ENCODE measurements at regions not wholly inside any gene's neighbourhood (a gene's known extent, or its start where the extent isn't known, plus 50 kb on each side); places are given as distances from the start of the nearest gene placed in this dataset.

- H3K9me3 ChIP-seq (ENCODE audit: control insufficient read depth in 2 of 2, insufficient read depth in 1 of 2, low read length in 1 of 2), result no peaks in the 10 kb centered on the region
- H3K4me3 ChIP-seq (ENCODE audit: low read length in 2 of 2), result no peak overlapping the region
- no peak overlapping the region for H3K27ac ChIP-seq (ENCODE audit: low read depth in 1 of 2, low read length in 1 of 2)
- no peaks in the 10 kb centered on the region for H3K27me3 ChIP-seq (ENCODE audit: control insufficient read depth in 2 of 2, insufficient read depth in 1 of 2, low read length in 1 of 2)
- DNase-seq (ENCODE audit: low read depth in 6 of 9, low spot score in 9 of 9), result no peak
- H3K36me3 ChIP-seq (ENCODE audit: control insufficient read depth in 2 of 2, insufficient read depth in 2 of 2, low read length in 1 of 2), result no peaks in the 10 kb centered on the region
- H3K4me1 ChIP-seq (ENCODE audit: control insufficient read depth in 2 of 2, insufficient read depth in 2 of 2, low read length in 2 of 2), result no peaks in the 10 kb centered on the region
- 91% methylated on average over 2 of the region's 2 CpGs for WGBS
These were observed 398.5 kb upstream of the GJE1 start for GRCh38 chr6:141734071-141734840.

GRCh38 chr6:141729146-141729545, 403.6 kb upstream of the GJE1 start:
- Histone ChIP-seq H3K27me3 (ENCODE audit: control insufficient read depth in 2 of 2, insufficient read depth in 1 of 2, low read length in 1 of 2) (no peaks in the 10 kb centered on the region), H3K4me1 (ENCODE audit: control insufficient read depth in 2 of 2, insufficient read depth in 2 of 2, low read length in 2 of 2) (no peaks in the 10 kb centered on the region), H3K9me3 (ENCODE audit: control insufficient read depth in 2 of 2, insufficient read depth in 1 of 2, low read length in 1 of 2) (no peaks in the 10 kb centered on the region), H3K4me3 (ENCODE audit: low read length in 2 of 2) (no peak overlapping the region), H3K36me3 (ENCODE audit: control insufficient read depth in 2 of 2, insufficient read depth in 2 of 2, low read length in 1 of 2) (no peaks in the 10 kb centered on the region), H3K27ac (ENCODE audit: low read depth in 1 of 2, low read length in 1 of 2) (no peak overlapping the region)
- 85% methylated on average over 2 of the region's 2 CpGs for WGBS
- no peak for DNase-seq (ENCODE audit: low read depth in 6 of 9, low spot score in 9 of 9)

- Histone ChIP-seq H3K36me3 (ENCODE audit: control insufficient read depth in 2 of 2, insufficient read depth in 2 of 2, low read length in 1 of 2) (no peaks in the 10 kb centered on the region), H3K27ac (ENCODE audit: low read depth in 1 of 2, low read length in 1 of 2) (no peak overlapping the region), H3K4me3 (ENCODE audit: low read length in 2 of 2) (no peak overlapping the region), H3K4me1 (ENCODE audit: control insufficient read depth in 2 of 2, insufficient read depth in 2 of 2, low read length in 2 of 2) (no peaks in the 10 kb centered on the region), H3K9me3 (ENCODE audit: control insufficient read depth in 2 of 2, insufficient read depth in 1 of 2, low read length in 1 of 2) (no peaks in the 10 kb centered on the region), H3K27me3 (ENCODE audit: control insufficient read depth in 2 of 2, insufficient read depth in 1 of 2, low read length in 1 of 2) (no peaks in the 10 kb centered on the region)
- WGBS, result 84% methylated on average over 4 of the region's 4 CpGs
- DNase-seq (ENCODE audit: low read depth in 6 of 9, low spot score in 9 of 9), result no peak
These were observed 404.4 kb upstream of the GJE1 start for GRCh38 chr6:141728330-141728729.

GRCh38 chr6:141726248-141726647, 406.5 kb upstream of the GJE1 start:
- 87% methylated on average over 3 of the region's 3 CpGs for WGBS

GRCh38 chr6:141724731-141725130, 408.0 kb upstream of the GJE1 start:
- 96% methylated on average over 1 of the region's 1 CpG for WGBS
- H3K27ac ChIP-seq (ENCODE audit: low read depth in 1 of 2, low read length in 1 of 2), result no peak overlapping the region
- DNase-seq (ENCODE audit: low read depth in 6 of 9, low spot score in 9 of 9), result no peak
- H3K27me3 ChIP-seq (ENCODE audit: control insufficient read depth in 2 of 2, insufficient read depth in 1 of 2, low read length in 1 of 2), result no peaks in the 10 kb centered on the region
- no peaks in the 10 kb centered on the region for H3K9me3 ChIP-seq (ENCODE audit: control insufficient read depth in 2 of 2, insufficient read depth in 1 of 2, low read length in 1 of 2)
- no peak overlapping the region for H3K4me3 ChIP-seq (ENCODE audit: low read length in 2 of 2)
- H3K4me1 ChIP-seq (ENCODE audit: control insufficient read depth in 2 of 2, insufficient read depth in 2 of 2, low read length in 2 of 2), result no peaks in the 10 kb centered on the region
- H3K36me3 ChIP-seq (ENCODE audit: control insufficient read depth in 2 of 2, insufficient read depth in 2 of 2, low read length in 1 of 2), result no peaks in the 10 kb centered on the region

More at GRCh38 chr6:141726248-141726647, 406.5 kb upstream of the GJE1 start:
- DNase-seq (ENCODE audit: low read depth in 6 of 9, low spot score in 9 of 9), result no peak
- H3K27ac ChIP-seq (ENCODE audit: low read depth in 1 of 2, low read length in 1 of 2), result no peak overlapping the region
- no peaks in the 10 kb centered on the region for H3K36me3 ChIP-seq (ENCODE audit: control insufficient read depth in 2 of 2, insufficient read depth in 2 of 2, low read length in 1 of 2)
- H3K4me3 ChIP-seq (ENCODE audit: low read length in 2 of 2), result no peak overlapping the region
- no peaks in the 10 kb centered on the region for H3K27me3 ChIP-seq (ENCODE audit: control insufficient read depth in 2 of 2, insufficient read depth in 1 of 2, low read length in 1 of 2)
- no peaks in the 10 kb centered on the region for H3K4me1 ChIP-seq (ENCODE audit: control insufficient read depth in 2 of 2, insufficient read depth in 2 of 2, low read length in 2 of 2)
- H3K9me3 ChIP-seq (ENCODE audit: control insufficient read depth in 2 of 2, insufficient read depth in 1 of 2, low read length in 1 of 2), result no peaks in the 10 kb centered on the region

GRCh38 chr6:141719476-141719875, 413.2 kb upstream of the GJE1 start:
- WGBS, result 85% methylated on average over 5 of the region's 5 CpGs
- Histone ChIP-seq H3K9me3 (ENCODE audit: control insufficient read depth in 2 of 2, insufficient read depth in 1 of 2, low read length in 1 of 2) (no peaks in the 10 kb centered on the region), H3K4me3 (ENCODE audit: low read length in 2 of 2) (no peak overlapping the region), H3K27me3 (ENCODE audit: control insufficient read depth in 2 of 2, insufficient read depth in 1 of 2, low read length in 1 of 2) (no peaks in the 10 kb centered on the region), H3K27ac (ENCODE audit: low read depth in 1 of 2, low read length in 1 of 2) (no peak overlapping the region), H3K4me1 (ENCODE audit: control insufficient read depth in 2 of 2, insufficient read depth in 2 of 2, low read length in 2 of 2) (no peaks in the 10 kb centered on the region), H3K36me3 (ENCODE audit: control insufficient read depth in 2 of 2, insufficient read depth in 2 of 2, low read length in 1 of 2) (no peaks in the 10 kb centered on the region)
- no peak for DNase-seq (ENCODE audit: low read depth in 6 of 9, low spot score in 9 of 9)

GRCh38 chr6:141705431-141705830, 427.3 kb upstream of the GJE1 start:
- Histone ChIP-seq H3K27ac (ENCODE audit: low read depth in 1 of 2, low read length in 1 of 2) (no peak overlapping the region), H3K4me3 (ENCODE audit: low read length in 2 of 2) (no peak overlapping the region), H3K36me3 (ENCODE audit: control insufficient read depth in 2 of 2, insufficient read depth in 2 of 2, low read length in 1 of 2) (no peaks in the 10 kb centered on the region), H3K4me1 (ENCODE audit: control insufficient read depth in 2 of 2, insufficient read depth in 2 of 2, low read length in 2 of 2) (no peaks in the 10 kb centered on the region), H3K9me3 (ENCODE audit: control insufficient read depth in 2 of 2, insufficient read depth in 1 of 2, low read length in 1 of 2) (no peaks in the 10 kb centered on the region), H3K27me3 (ENCODE audit: control insufficient read depth in 2 of 2, insufficient read depth in 1 of 2, low read length in 1 of 2) (no peaks in the 10 kb centered on the region)
- WGBS, result 92% methylated on average over 3 of the region's 3 CpGs
- DNase-seq (ENCODE audit: low read depth in 6 of 9, low spot score in 9 of 9), result no peak

- no peak overlapping the region for H3K4me3 ChIP-seq (ENCODE audit: low read length in 2 of 2)
- no peaks in the 10 kb centered on the region for H3K9me3 ChIP-seq (ENCODE audit: control insufficient read depth in 2 of 2, insufficient read depth in 1 of 2, low read length in 1 of 2)
- 97% methylated on average over 1 of the region's 1 CpG for WGBS
- no peaks in the 10 kb centered on the region for H3K36me3 ChIP-seq (ENCODE audit: control insufficient read depth in 2 of 2, insufficient read depth in 2 of 2, low read length in 1 of 2)
- DNase-seq (ENCODE audit: low read depth in 6 of 9, low spot score in 9 of 9), result no peak
- no peak overlapping the region for H3K27ac ChIP-seq (ENCODE audit: low read depth in 1 of 2, low read length in 1 of 2)
- H3K4me1 ChIP-seq (ENCODE audit: control insufficient read depth in 2 of 2, insufficient read depth in 2 of 2, low read length in 2 of 2), result no peaks in the 10 kb centered on the region
- H3K27me3 ChIP-seq (ENCODE audit: control insufficient read depth in 2 of 2, insufficient read depth in 1 of 2, low read length in 1 of 2), result no peaks in the 10 kb centered on the region
These were observed 428.6 kb upstream of the GJE1 start for GRCh38 chr6:141704151-141704550.

GRCh38 chr6:141701732-141702131, 431.0 kb upstream of the GJE1 start:
- Histone ChIP-seq H3K4me1 (ENCODE audit: control insufficient read depth in 2 of 2, insufficient read depth in 2 of 2, low read length in 2 of 2) (no peaks in the 10 kb centered on the region), H3K27ac (ENCODE audit: low read depth in 1 of 2, low read length in 1 of 2) (no peak overlapping the region), H3K36me3 (ENCODE audit: control insufficient read depth in 2 of 2, insufficient read depth in 2 of 2, low read length in 1 of 2) (no peaks in the 10 kb centered on the region), H3K27me3 (ENCODE audit: control insufficient read depth in 2 of 2, insufficient read depth in 1 of 2, low read length in 1 of 2) (no peaks in the 10 kb centered on the region), H3K4me3 (ENCODE audit: low read length in 2 of 2) (no peak overlapping the region), H3K9me3 (ENCODE audit: control insufficient read depth in 2 of 2, insufficient read depth in 1 of 2, low read length in 1 of 2) (no peaks in the 10 kb centered on the region)
- DNase-seq (ENCODE audit: low read depth in 6 of 9, low spot score in 9 of 9), result no peak
- 94% methylated on average over 2 of the region's 2 CpGs for WGBS

All from thymus (tissue), 11 donors.